ENCODE measurements at regions not wholly inside any gene's neighbourhood (a gene's known extent, or its start where the extent isn't known, plus 50 kb on each side); places are given as distances from the start of the nearest gene placed in this dataset.

DNA sequence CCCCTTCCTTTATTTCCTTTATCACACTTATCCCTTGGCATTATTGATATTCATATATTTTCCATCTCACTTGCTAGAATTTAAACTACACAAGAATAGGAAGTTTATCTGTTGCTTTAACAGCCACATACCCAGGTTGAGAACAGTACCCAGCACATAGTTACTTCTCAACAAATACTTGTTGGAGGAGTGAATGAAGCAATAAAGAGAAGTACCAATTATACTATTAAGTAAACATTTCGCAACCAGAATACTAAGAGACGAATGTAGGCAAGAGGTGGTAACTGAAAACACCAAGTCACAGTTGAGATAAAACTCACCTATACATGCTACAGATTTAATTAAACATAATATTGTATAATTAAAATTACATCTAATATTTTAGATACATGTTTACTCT is 110.9 kb downstream of the FSCB start:
- TF ChIP-seq, protein P1, sequence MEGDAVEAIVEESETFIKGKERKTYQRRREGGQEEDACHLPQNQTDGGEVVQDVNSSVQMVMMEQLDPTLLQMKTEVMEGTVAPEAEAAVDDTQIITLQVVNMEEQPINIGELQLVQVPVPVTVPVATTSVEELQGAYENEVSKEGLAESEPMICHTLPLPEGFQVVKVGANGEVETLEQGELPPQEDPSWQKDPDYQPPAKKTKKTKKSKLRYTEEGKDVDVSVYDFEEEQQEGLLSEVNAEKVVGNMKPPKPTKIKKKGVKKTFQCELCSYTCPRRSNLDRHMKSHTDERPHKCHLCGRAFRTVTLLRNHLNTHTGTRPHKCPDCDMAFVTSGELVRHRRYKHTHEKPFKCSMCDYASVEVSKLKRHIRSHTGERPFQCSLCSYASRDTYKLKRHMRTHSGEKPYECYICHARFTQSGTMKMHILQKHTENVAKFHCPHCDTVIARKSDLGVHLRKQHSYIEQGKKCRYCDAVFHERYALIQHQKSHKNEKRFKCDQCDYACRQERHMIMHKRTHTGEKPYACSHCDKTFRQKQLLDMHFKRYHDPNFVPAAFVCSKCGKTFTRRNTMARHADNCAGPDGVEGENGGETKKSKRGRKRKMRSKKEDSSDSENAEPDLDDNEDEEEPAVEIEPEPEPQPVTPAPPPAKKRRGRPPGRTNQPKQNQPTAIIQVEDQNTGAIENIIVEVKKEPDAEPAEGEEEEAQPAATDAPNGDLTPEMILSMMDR (IDR thresholded peaks at IDR 0.05; ENCODE audit: extremely low read depth in 1 of 2, insufficient read depth in 1 of 2, low read depth in 1 of 2, low read length in 2 of 2), result no peak
- TF ChIP-seq EZH2 (IDR thresholded peaks at IDR 0.05; ENCODE audit: borderline replicate concordance, low read depth, low read length, severe bottlenecking), result no peak

Data from endothelial cell of umbilical vein (primary cell).